ENCODE measurements at regions not wholly inside any gene's neighbourhood (a gene's known extent, or its start where the extent isn't known, plus 50 kb on each side); places are given as distances from the start of the nearest gene placed in this dataset.

DNA sequence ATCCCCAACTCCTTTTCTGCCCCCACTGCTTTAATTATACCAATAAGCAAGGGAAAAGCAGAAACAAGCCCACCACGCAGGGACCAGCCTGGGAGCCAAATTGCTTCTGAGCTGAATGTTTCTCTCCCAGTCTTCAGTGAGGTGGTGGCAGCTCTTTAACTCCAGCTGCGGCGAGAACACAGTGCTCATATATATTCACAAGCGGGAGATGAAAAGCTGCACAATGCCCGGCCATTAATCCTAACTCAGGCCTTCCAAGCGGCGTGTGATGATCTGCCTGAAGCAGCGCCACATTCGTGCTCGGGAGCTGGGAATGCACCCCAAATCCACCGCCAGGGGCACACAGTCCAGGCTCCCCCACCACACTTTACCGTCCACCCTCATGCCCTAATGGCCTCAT, 203.7 kb upstream of the SDK2 start:
- ATAC-seq (no peak), DNase-seq (ENCODE audit: low read depth, low spot score) (no peak)
- no TSS peak for BruUV-seq (replicated peaks)
- H3K27me3 ChIP-seq (ENCODE audit: control insufficient read depth, insufficient read depth, low read length), result no peaks in the 10 kb centered on the region; the same call in 1 of the 2 replicates
- no peaks in the 10 kb centered on the region for H3K9me3 ChIP-seq (ENCODE audit: control insufficient read depth, insufficient read depth, low read depth, low read length)
- H3K4me3 ChIP-seq (ENCODE audit: low read depth in 2 of 2, low read length in 2 of 2), result no peak overlapping the region
- no peaks in the 10 kb centered on the region for H3K4me1 ChIP-seq (ENCODE audit: control insufficient read depth, insufficient read depth, low read length)
- in situ Hi-C loops (cut with HindIII; ENCODE audit: low pct_unique_long_range_greater_than_20kb, low sequenced_read_pairs) (no loop called here), intact Hi-C loops (cut with micrococcal nuclease; ENCODE audit: unreplicated experiment) (no loop called here)
- CTCF ChIA-PET, result no interaction called here
- no peak overlapping the region for H3K27ac ChIP-seq (ENCODE audit: low read length)
- POLR2A ChIA-PET, result no interaction called here
- H3K36me3 ChIP-seq (ENCODE audit: control insufficient read depth, insufficient read depth, low read length), result no peaks in the 10 kb centered on the region
- TF ChIP-seq CTCF (IDR thresholded peaks at IDR 0.05), result no peak
- no peak for TF ChIP-seq REST (IDR thresholded peaks at IDR 0.05; ENCODE audit: insufficient read depth in 1 of 2, low read depth in 2 of 2, low read length in 1 of 2)
- TF ChIP-seq POLR2AphosphoS5 (IDR thresholded peaks at IDR 0.05; ENCODE audit: low read depth, low read length), result no peak
- TF ChIP-seq SIN3A (IDR thresholded peaks at IDR 0.05; ENCODE audit: borderline replicate concordance, insufficient read depth, low read depth, low read length), result no peak
- no peak for TF ChIP-seq TCF7L2 (IDR thresholded peaks at IDR 0.05; ENCODE audit: low read depth, low read length)

DNA sequence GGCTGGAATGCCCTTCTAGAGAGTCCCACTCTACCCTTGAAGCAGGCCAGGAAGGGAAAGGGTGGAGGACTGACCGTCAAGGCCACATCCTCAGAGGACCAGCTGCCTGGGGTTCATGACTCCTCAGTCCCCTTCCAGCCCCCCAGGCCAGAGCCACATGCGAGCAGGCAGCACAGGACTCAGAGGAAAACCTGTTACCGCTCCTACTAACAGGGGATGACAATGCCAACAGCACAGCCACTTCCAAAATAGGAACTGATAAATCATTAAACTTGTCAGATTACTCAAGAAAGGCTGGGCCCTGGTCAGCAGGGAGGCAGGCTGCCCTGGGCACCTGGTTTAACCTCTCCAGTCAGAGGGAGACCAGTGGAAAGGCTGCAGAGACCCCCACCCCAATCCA, 206.2 kb upstream of the SDK2 start:
- TF ChIP-seq SIN3A (IDR thresholded peaks at IDR 0.05; ENCODE audit: borderline replicate concordance, insufficient read depth, low read depth, low read length) (no peak), CTCF (IDR thresholded peaks at IDR 0.05) (no peak), POLR2AphosphoS5 (IDR thresholded peaks at IDR 0.05; ENCODE audit: low read depth, low read length) (no peak), REST (IDR thresholded peaks at IDR 0.05; ENCODE audit: insufficient read depth in 1 of 2, low read depth in 2 of 2, low read length in 1 of 2) (no peak)
- in situ Hi-C loops (cut with HindIII; ENCODE audit: low pct_unique_long_range_greater_than_20kb, low sequenced_read_pairs) (no loop called here), intact Hi-C loops (cut with micrococcal nuclease; ENCODE audit: unreplicated experiment) (no loop called here)
- ATAC-seq, result no peak
- no peak for DNase-seq (ENCODE audit: low read depth, low spot score)
- Histone ChIP-seq H3K9me3 (ENCODE audit: control insufficient read depth, insufficient read depth, low read depth, low read length) (peaks cover 3% of the 10 kb centered on the region; the same call in 1 of the 2 replicates), H3K27me3 (ENCODE audit: control insufficient read depth, insufficient read depth, low read length) (no peaks in the 10 kb centered on the region), H3K36me3 (ENCODE audit: control insufficient read depth, insufficient read depth, low read length) (no peaks in the 10 kb centered on the region), H3K4me3 (ENCODE audit: low read depth in 2 of 2, low read length in 2 of 2) (no peak overlapping the region), H3K4me1 (ENCODE audit: control insufficient read depth, insufficient read depth, low read length) (no peaks in the 10 kb centered on the region), H3K27ac (ENCODE audit: low read length) (no peak overlapping the region)
- POLR2A ChIA-PET, result no interaction called here
- BruUV-seq (replicated peaks), result no TSS peak
- CTCF ChIA-PET, result no interaction called here

Measured in Panc1 (cell line).